Stimulated activated CD4-positive, alpha-beta T cell treated with anti-CD3 and anti-CD28 coated beads, Interleukin-1b, Interleukin-23, amount 100 ng/mL, for 24 hours (primary cell): ENCODE measurements at regions not wholly inside any gene's neighbourhood (a gene's known extent, or its start where the extent isn't known, plus 50 kb on each side); places are given as distances from the start of the nearest gene placed in this dataset.
"Not testable (repeated sequence)": the region's sequence is repeated elsewhere in the genome, so short reads cannot be mapped to it uniquely, and the experiment has no call there.

Source experiments
- DNase-seq, 4 experiments: peaks; one replicate each; pipeline ENCODE4 v3.0.0-alpha.2; 2020; ENCODE audit warnings: low read depth in 4 of 4, low spot score in 1 of 4

DNA sequence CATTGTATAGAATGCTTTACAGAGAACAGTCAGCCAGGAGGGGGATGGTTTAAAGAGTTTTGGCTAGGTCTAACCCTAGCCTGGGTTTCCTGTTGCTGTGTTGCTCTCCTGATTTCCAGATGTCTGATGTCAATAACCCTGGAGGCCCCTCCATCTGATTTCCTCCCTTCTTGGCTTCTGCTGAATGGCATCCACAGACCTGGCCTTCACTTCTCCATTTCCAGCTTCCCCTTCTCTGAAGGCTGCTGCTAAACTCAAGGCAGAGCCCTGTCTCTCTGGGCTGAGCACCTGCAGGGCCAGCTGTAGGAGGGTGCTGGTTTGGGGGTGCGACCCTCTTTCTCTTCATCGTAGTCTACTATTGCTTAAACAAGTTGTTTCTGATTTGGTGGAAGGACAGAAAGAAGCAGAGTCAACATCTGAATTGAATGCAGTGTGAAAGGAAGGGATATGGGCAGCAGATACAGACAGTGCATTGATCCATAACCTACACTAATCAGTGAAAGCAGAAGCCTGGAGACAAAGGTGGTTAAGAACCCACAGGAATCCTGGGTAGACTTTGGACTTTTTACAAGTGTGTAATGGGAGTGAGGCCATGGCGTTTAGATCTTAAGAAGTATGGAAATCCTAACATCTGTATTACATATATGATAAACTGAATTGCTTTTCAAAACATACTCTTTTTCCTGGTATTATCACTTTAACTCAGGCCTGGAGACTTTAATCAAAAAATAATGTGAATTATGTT, 153.6 kb downstream of the HRH4 start:
- no peak for DNase-seq

DNA sequence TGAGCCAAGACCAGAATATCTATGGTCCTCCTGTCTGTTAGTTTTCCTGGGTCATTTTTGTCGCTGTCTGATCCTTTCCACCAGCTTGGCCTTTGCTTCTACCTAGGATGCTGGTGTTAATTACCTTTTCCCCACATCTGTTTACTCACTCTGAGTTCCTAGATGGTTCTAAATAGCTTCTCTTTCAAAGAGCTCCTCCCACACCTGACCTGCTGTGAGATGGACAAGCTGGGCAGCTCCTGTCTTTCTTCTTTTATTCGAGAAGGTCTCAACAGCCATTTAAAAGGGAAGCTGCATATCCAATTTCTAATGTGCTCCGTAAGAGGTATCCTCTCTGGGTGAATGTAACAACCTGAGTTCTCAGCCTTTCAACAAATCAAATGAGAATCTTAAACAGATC, 156.2 kb downstream of the HRH4 start:
- no peak for DNase-seq

DNA sequence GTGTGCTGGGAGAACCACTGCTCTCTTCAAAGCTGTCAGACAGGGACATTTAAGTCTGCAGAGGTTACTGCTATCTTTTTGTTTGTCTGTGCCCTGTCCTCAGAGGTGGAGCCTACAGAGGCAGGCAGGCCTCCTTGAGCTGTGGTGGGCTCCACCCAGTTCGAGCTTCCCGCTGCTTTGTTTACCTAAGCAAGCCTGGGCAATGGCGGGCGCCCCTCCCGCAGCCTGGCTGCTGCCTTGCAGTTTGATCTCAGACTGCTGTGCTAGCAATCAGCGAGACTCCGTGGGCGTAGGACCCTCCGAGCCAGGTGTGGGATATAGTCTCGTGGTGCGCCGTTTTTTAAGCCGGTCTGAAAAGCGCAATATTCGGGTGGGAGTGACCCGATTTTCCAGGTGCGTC, 164.0 kb downstream of the HRH4 start:
- DNase-seq = not testable (repeated sequence)

DNA sequence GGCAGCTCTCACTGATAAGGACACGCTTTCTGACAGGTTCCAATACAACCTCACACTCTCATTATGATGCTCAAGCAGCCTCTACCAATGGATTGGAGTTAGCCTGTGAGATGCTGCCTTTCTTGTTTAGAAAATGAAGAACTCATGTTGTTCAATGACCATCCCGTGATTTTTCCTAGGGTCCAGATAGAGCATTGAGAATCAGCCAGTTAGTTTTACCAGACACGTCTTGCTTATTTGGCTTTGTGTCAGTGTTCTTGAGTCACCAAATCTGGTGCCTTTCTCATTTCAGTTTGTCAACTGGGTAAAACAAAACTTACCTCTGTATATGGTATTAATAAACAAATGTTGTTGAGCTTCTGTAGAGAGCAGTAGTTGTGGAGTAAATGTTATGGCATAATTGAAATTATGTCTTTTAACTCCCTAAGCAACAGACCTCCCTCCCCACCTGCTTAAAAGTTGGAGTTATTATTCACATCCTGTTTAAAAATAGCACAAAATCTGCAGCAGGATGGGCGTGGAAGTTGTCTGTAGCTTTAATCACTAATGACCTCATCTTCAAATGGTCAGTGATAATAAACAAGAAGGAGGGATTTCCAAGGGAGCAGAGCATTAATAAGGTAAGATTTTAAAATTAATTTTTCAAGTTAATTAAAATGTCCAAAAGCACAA, 167.3 kb downstream of the HRH4 start:
- no peak for DNase-seq

DNA sequence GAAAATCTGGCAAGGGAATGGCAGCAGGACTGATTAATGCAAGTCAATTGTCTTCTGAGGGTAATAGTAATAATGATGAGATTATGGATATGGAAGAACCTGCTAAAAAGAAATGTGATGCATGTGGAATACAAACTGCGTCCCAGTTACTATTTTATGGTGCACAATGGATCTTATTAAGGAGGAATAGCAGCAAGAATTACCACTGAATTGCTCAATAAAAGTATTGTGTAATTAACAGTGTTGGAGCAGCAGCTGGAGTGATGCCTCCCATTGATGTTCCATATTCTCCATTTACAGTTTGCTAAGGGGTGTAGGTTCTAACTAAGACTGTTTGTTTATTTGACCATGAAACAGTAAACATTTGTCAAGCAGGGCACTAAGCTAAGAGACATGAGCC, 167.9 kb downstream of the HRH4 start:
- DNase-seq = no peak

DNA sequence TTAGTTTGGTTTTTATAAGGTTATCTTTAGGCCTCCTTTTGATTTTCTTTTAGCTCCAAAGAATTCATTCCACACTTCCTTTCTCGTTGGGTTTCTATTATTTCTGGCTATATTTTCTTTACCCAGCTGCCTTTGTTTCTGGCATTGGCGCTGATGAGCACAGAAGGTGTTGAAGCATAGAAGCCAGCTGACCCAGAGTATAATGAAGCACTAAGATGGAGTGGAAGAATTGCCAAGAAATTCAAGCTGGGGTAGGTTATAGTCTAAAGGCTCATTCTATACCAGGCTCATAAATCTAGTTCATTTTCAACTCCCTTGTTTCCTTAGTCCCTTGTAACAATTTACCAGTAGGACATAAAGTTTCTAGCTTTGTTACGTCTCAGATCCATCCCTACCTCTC, 169.5 kb downstream of the HRH4 start:
- DNase-seq = no peak

DNA sequence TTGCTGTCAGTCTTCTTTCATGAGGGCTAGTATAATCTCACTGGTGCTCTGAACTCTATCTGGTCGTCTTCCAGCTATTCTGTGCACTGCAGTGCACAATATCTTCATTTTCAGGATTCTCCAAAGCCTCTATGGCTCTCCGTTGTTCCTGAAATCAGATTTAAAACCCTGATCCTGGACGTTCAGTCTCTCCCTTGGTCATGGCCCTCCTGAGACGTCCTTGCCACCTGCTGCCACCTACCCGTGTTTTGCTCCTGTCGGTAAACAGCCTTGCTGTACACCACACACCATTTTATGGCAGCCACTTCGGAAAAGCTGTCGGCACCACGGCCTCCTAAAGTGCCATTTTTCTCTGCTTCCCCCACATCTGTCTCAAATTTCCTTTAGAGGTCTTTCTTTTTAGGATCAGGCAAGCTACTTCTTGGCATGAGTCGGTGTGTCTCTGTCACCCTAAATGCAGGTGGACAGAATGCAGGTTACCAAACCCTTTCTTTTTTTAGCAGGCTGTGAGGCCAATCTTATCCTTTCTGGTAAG, 170.0 kb downstream of the HRH4 start:
- no peak for DNase-seq

DNA sequence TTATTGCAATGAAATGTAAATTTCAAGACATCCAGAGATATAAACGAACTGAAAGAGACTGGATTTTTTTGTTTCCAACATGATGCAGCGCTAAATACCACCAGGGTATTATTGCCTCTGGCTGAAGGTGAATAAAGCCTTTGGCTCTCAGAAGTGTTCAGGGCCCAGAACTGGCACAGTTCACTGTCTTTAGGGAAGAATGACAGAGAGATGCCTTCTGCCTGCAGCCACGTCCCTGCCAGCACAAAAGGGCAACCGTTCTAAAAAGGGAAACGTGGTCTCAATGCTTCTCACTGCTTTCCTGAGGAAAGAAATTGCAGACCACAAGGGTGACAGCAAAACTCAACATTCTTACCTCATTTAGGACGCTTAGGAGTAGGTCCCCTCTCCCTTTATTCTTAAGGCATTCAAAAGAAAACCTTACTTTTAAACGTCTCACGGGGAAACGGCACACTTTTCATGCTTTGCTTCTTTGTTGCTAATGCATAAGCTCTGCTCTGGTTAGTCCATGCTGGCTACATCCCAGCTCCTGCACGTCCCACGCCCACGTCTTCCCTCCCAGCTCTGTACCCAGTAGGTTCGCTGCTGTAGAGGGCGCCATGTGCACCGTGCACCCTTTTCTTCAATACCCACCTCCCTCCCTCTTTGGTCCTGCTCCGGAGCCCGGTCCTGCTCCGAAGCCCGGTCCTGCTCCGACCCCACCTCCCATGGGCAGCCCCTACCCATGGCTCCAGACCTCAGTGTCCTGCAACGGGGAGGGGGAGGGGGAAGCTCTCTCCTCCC, 171.0 kb downstream of the HRH4 start:
- no peak for DNase-seq

DNA sequence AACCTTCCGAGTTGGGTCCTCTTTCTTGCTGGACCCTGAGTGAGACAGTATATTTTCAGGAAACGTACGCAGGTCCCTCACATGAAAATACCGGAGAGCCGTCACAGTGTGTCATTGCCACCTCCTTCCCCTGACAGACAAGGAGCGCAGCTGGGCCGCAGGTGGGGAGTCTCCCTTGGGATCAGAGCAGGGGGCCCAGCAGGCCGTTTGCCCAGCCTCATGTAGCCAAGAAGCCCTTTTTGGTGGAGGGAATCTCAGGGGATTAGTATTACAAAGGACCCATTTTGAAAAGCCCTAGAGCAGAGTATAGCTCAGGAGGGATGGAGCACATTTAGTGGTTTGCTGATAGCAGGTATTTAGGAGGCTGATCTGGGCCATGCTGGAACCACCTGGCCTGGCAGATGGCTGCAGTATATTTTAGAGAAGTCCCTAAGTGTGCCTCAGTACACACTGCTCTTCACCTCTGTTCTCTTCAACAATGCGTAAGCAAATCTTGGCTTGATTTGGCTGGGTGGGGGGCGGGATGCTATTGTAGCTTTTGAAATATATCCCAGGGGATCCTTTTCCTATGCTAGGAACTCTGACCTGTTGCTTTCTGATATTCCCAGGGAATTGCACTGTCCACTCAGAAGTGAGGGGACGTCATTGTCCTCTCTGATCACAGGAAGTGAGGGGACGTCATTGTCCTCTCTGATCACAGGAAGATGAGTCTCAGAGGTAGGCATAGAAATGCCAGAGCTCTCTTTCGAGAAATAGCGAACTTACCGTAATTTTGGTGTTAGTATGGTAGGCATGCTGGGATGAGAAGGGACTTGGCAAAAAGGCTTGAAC, 171.9 kb downstream of the HRH4 start:
- no peak for DNase-seq

DNA sequence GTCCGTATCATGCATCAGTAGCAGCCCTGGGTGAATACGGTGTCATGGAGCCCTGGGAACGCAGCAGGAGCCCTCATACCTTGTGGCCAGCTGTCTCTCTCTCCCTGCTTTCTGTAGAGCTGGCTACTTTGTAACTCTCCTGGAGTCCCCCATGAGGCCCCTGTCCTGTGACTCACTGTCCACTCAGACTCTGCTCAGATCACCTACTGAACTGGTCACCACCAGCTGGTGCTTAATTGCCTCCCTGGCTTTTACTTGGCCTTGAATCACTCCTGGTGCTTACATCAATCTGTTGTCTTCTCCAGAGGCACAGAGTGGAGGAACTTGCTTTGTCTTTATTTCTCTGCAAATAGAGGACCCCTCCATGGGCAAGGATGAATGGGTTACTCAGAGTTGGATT, 172.7 kb downstream of the HRH4 start:
- DNase-seq = no peak

DNA sequence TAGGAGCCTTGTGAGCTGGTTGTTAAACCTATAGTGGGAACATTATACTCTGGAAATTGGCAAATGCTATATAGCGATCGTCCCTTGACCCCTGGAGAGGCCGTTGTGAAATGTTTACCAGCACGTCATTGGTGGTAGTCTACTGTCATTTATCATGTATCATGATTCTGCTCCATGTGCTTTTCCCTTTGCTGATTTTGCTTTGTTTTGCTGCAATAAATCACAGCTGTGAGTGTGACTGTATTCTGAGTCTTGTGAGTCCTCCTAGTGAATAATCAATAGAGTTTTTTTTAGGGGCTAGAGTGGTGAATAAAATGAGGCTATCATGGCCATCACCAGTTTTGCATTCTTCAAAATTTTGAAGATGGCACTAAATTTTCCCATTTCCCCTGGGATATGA, 189.1 kb downstream of the HRH4 start:
- DNase-seq = no peak

DNA sequence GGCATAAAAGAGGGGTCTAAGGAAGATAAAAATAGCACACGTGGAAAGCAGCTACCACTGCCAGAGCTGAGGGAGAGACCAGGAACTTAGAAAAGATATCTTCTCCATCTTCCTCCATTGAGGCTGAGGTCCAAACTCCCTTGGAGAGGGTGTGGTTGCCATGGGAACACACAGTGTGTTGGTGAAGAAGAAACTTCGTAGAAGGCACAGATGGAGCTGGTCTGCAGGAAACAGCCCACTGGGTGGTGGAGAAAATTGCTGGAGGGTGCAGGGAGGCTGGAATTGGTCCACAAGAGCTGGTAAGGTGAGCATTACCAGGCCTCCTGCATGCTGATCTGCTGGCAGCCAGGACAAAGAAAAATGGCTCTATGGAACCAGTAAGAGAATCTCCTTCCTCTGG, 191.0 kb downstream of the HRH4 start:
- no peak for DNase-seq

DNA sequence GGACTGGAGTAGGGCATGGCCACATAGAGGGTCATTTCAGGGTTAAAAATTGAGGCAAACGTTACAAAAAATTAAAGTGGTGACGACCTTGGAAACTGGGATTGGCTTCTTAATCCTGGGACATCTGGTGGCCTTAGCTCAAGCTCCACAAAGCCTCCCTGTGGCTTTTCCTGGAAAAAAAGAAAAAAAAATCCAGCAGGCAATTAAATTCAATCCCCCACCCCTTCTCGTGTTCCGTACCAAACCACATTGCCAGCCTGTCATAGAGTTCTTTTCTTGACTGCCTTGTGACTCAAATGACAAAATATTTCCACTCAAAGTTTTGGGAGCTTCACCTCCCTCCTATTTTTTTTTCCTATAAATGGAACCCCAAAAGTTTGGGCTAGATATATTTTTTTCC, 195.6 kb downstream of the HRH4 start:
- DNase-seq = no peak

DNA sequence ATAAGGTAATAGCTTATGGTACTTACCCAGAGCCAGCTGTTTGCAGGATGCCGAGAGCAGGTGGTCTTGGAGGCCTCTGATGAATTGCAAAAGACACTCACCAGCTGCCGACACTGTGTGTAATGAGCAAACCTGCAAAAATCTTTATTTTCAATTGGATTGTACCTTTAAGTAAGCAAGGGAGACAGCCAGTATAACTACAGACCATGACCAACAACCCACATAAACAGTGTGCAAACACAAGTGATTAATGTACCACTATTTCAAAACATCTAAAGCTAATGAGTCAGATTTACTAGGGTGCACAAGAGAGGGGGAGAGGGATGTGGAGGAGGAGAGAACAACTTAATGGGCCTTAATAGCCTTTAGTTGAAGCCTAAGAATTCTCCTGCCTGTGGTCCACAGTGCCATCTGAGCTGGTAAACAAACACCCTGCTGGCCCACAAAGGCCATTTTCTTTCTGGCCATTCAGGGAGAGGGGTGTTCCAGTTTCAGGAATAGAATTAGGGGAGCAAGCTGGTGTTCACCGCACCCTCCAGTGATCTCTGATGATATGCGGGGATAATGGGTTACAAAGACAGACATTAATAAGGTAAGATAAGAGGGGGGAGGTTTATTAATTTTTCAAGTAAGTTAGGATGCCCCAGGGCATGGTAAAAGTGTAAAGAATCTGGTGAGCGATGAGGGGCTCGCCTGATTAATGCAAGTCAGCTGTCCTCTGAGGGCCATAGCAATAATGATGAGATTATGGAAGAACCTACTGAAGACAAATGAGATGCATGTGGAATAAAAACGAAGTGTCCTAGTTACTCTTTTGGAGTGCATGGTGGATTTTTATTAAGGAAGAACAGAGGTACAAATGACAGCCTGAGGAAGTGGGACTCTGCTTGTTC, 196.4 kb downstream of the HRH4 start:
- no peak for DNase-seq

DNA sequence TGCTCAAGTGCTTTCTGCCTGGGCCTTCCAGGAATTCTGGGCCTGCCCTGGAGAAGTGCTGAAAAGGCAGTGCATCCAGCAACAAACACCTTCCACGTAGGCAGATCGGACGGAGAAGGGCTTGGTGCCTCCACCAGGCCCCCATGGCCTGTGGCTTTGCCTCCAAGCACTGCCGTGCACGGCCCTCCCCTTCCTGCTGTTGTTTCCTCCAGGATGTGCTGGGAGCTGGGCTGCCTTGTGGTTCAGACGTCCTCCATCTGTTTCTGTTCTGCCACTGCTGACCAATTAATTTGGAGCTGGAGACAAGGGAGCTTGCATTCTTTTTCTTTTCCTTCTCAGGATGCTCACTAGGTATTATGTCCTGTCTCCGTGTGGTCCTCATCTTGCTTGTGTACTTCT, 197.0 kb downstream of the HRH4 start:
- no peak for DNase-seq

DNA sequence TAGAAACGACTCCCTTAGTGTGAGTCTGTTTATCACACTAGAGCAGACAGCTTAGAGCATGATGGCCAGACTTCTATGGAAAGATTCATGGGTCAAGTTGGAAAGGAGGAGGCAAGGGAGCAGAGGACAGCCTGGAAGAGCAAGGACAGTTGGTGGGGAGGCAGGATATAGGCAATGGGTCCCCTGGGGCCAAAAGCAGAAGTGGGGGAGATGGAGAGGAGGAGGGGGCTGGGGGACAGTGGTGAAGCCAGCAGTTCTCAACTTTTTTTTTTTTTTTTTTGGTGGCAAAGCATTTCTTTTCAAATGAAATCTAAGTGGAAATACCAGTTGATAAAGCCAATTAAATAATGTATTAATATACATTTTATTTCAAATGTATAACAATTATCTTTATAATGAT, 197.9 kb downstream of the HRH4 start:
- DNase-seq = no peak

DNA sequence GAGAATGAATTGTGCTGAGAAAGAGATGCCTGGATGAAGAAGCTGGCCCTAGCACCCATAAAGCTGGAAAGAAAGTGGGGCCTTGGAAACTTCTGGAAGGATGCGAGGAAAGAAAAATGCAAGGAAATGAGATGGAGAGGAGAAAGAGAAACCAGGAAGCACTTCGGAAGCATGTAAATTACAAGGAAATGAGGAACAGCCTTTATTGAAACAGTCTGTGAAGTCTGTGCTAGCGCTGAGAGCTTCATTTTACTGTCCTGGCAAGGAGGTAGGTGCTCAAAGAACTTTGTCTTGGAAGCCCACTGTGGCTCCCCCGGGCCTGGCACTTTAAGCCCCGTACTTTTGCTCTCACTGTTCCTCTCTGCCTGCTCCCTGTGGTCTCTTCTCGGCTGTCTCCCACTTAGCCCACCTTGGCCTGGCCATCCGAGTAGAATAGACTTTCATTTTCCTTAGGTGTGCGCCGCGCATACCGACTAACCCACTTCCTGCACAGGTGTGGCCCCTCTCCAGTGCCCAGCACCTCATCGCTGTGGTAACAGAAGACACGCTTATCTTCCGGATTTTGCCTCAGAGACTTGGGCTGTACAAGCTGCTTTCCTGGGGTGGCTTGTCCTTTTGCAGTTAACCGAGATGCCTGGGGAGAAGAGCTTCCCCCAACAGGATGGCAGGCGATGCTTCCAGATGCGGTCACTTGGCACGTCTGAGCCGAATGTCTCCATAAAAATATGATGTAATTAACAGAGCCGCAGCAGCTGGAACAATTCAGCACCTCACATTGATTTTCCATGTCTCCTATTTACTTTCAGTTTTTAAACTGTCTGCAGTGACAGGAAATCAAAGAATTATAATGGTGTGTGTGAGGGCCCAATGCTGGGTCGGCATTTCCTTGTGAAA, 199.6 kb downstream of the HRH4 start:
- DNase-seq = no peak

DNA sequence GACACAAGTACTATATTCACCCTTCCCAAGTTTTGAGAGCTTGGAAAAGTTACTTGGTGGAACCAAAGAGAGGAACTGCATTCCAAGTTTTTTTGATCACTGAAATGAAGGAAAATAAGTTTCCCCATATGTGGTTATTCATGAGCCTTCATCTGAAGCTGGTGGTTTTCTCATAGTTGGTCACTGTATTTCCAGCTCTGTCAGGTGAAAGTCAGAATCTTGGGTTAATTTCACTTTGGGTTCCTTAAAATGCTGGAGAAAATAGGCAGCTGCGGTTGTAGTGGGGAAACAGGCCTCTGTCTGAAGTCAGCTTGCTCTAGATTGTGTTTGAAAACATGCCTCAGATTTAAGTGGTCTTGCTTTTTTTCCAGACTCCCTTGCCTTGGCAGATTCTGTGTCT, 200.5 kb downstream of the HRH4 start:
- DNase-seq = no peak

DNA sequence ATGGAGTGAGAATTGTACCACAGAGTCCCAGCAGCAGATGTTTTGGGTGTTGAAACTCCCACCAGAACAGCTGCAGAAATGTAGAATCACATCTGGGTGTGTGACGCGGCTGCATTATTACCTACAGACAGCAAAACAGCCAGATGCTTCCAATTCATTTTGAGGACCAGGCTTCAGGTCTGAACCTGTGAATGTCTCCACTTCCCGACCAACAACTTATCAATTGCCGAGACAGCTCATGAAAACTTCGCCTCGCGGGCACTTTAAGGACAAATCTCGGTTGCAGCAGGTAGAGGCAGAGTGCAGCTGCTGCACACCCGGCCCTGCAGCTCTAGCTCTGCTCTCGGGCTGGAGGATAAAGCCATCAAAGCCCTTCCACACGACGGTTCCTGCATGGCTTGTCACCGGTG, 202.0 kb downstream of the HRH4 start:
- DNase-seq = no peak
